GM23338 (cell line): ENCODE measurements at regions not wholly inside any gene's neighbourhood (a gene's known extent, or its start where the extent isn't known, plus 50 kb on each side); places are given as distances from the start of the nearest gene placed in this dataset.

Source experiments
- EZH2phosphoT487 ChIP-seq: fragments of 200-600 bp; sonication (generic); IDR thresholded peaks from one replicate; pipeline ENCODE4 v1.8.1; 2018; ENCODE audit warnings: antibody characterized with exemption; ENCODE audit not compliant: unreplicated experiment
- POLR2AphosphoS5 ChIP-seq: IDR thresholded peaks from 2 replicates; pipeline ENCODE4 v1.6.1; 2016; ENCODE audit warnings: antibody characterized with exemption, low read depth
- REST ChIP-seq: IDR thresholded peaks from one replicate; pipeline ENCODE4 v1.6.1; 2018; ENCODE audit warnings: antibody characterized with exemption; ENCODE audit not compliant: unreplicated experiment
- STAT1 ChIP-seq: IDR thresholded peaks from one replicate; pipeline ENCODE4 v1.6.1; 2016; ENCODE audit warnings: antibody characterized with exemption; ENCODE audit not compliant: unreplicated experiment
- ZNF462 ChIP-seq: fragments of 250-450 bp; sonication (Bioruptor Pico); IDR thresholded peaks from 2 replicates; pipeline ENCODE4 v1.5.0; 2020; ENCODE audit warnings: mild to moderate bottlenecking, moderate library complexity
- TF ChIP-seq, protein P1 (sequence below): IDR thresholded peaks from 2 replicates; pipeline ENCODE4 v1.6.1; 2016; ENCODE audit warnings: antibody characterized with exemption

DNA sequence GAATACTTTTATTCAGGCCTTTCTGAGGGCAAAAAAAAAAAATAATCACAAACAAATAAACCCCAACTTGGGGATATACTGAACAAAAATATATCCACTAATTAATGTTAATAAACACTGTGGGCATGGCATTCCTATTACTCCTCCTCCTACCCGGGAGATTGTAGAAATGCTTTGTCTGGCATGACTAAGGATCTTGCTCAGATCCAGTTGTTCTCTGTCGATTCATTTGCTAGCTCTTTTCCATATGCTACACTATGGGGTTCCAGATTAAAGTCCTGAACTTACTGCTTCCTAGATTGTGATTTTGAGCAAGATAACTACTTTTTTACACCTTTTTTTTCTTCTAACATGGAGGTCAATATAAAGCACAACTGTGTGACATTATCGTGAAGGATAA lies 102.2 kb upstream of the PRR16 start (continued):
- TF ChIP-seq ZNF462 (CRISPR knock-in tag) (no peak), REST (no peak), POLR2AphosphoS5 (no peak), STAT1 (no peak), EZH2phosphoT487 (no peak)
- TF ChIP-seq, protein P1, sequence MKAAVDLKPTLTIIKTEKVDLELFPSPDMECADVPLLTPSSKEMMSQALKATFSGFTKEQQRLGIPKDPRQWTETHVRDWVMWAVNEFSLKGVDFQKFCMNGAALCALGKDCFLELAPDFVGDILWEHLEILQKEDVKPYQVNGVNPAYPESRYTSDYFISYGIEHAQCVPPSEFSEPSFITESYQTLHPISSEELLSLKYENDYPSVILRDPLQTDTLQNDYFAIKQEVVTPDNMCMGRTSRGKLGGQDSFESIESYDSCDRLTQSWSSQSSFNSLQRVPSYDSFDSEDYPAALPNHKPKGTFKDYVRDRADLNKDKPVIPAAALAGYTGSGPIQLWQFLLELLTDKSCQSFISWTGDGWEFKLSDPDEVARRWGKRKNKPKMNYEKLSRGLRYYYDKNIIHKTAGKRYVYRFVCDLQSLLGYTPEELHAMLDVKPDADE: no peak
